ENCODE measurements at regions not wholly inside any gene's neighbourhood (a gene's known extent, or its start where the extent isn't known, plus 50 kb on each side); places are given as distances from the start of the nearest gene placed in this dataset.

GRCh38 chr1:55572878-55573734, 357.9 kb upstream of the USP24 start:
- Histone ChIP-seq H3K4me3 (no peak overlapping the region), H3K9me3 (no peaks in the 10 kb centered on the region), H3K4me2 (0 out of 3 replicates have a peak overlapping the region, but pooled peaks have one; percentile 14), H3K4me1 (peaks cover 12% of the 10 kb centered on the region), H3K27ac (peak overlapping the region; percentile 34 to 72)
- ChIA-PET CTCF (no interaction called here), POLR2A (no interaction called here)
- DNase-seq (ENCODE audit: low read depth in 1 of 2, low spot score in 1 of 2), result peak; percentile 13 to 21
- WGBS (ENCODE audit: missing lambda C conversion rate), result 71% methylated on average over 12 of the region's 14 CpGs
- peak; percentile 66 to 69; a peak in 4 of 6 replicates for ATAC-seq
- FAIRE-seq, result no peak
- TF ChIP-seq HEYL (CRISPR knock-in tag; IDR thresholded peaks at IDR 0.05) (no peak), HOXB5 (CRISPR knock-in tag; IDR thresholded peaks at IDR 0.05) (no peak), REST (IDR thresholded peaks at IDR 0.05) (no peak), MAX (IDR thresholded peaks at IDR 0.05) (peak; percentile 27; the same call in 1 of the 2 replicates), JUNB (IDR thresholded peaks at IDR 0.05) (0 out of 2 replicates have a peak, but pooled peaks have one; percentile 23), GATA3 (IDR thresholded peaks at IDR 0.05; ENCODE audit: borderline replicate concordance) (no peak), TFCP2L1 (CRISPR knock-in tag; IDR thresholded peaks at IDR 0.05) (no peak), MAFK (IDR thresholded peaks at IDR 0.05; ENCODE audit: partially characterized antibody) (no peak), CEBPB (IDR thresholded peaks at IDR 0.05) (no peak), HDAC2 (IDR thresholded peaks at IDR 0.05) (no peak), CBX8 (IDR thresholded peaks at IDR 0.05) (no peak), BCL3 (IDR thresholded peaks at IDR 0.05) (no peak), ZSCAN20 (CRISPR knock-in tag; IDR thresholded peaks at IDR 0.05) (no peak), RFX5 (IDR thresholded peaks at IDR 0.05) (no peak), USF2 (IDR thresholded peaks at IDR 0.05) (no peak), EHF (CRISPR knock-in tag; IDR thresholded peaks at IDR 0.05) (no peak), ZFP36 (IDR thresholded peaks at IDR 0.05; ENCODE audit: borderline replicate concordance, partially characterized antibody) (no peak), BHLHE40 (IDR thresholded peaks at IDR 0.05; ENCODE audit: low read depth, low read length) (no peak), CBX2 (IDR thresholded peaks at IDR 0.05; ENCODE audit: borderline replicate concordance, low read depth) (no peak), FOSL2 (IDR thresholded peaks at IDR 0.05) (no peak), FOSL2 (CRISPR knock-in tag; IDR thresholded peaks at IDR 0.05) (peak; percentile 44), NR3C1 (IDR thresholded peaks at IDR 0.05) (no peak)

GRCh38 chr1:55571767-55572166, 356.6 kb upstream of the USP24 start:
- CTCF ChIA-PET, result no interaction called here
- TF ChIP-seq FOSB (CRISPR knock-in tag; IDR thresholded peaks at IDR 0.05) (no peak), POLR2A (IDR thresholded peaks at IDR 0.05; ENCODE audit: low read length) (no peak), KDM1A (IDR thresholded peaks at IDR 0.05; ENCODE audit: low read depth) (no peak), HES2 (IDR thresholded peaks at IDR 0.05) (no peak), MAZ (IDR thresholded peaks at IDR 0.05; ENCODE audit: borderline replicate concordance, low read depth, low read length) (no peak), HDAC2 (IDR thresholded peaks at IDR 0.05) (no peak), EHMT2 (IDR thresholded peaks at IDR 0.05; ENCODE audit: low read depth) (no peak), CBX8 (IDR thresholded peaks at IDR 0.05) (no peak)
- H3K4me1 ChIP-seq, result peaks cover 12% of the 10 kb centered on the region
- DNase-seq (ENCODE audit: low read depth in 1 of 2, low spot score in 1 of 2) (no peak), FAIRE-seq (no peak), ATAC-seq (no peak)
- no peak overlapping the region for H3K27ac ChIP-seq
- H3K4me2 ChIP-seq, result no peak overlapping the region
- WGBS (ENCODE audit: missing lambda C conversion rate), result 86% methylated on average over 3 of the region's 3 CpGs
- H3K9me3 ChIP-seq, result no peaks in the 10 kb centered on the region
- H3K4me3 ChIP-seq, result no peak overlapping the region
- POLR2A ChIA-PET, result no interaction called here
